DND-41 (cell line): ENCODE measurements at regions not wholly inside any gene's neighbourhood (a gene's known extent, or its start where the extent isn't known, plus 50 kb on each side); places are given as distances from the start of the nearest gene placed in this dataset.
A peak's percentile ranks its signal among the peaks of the same experiment; 100 is the strongest.

Experiments used
- ATAC-seq: fragments of 200-7000 bp; cut with Tn5 transposase; 3 replicates; pipeline ENCODE4 v1.9.1; 2021; ENCODE audit warnings: low read depth; ENCODE audit not compliant: insufficient read depth
- DNase-seq: peaks from one replicate; pipeline ENCODE4 v3.0.0-alpha.2; 2020
- H2AFZ ChIP-seq: 2 replicates; pipeline ENCODE4 v1.6.0; 2012; ENCODE audit warnings: low read depth, low read length
- H3K27ac ChIP-seq: 2 replicates; pipeline ENCODE4 v1.5.1; 2012; ENCODE audit warnings: low read length, inconsistent platforms
- H3K27me3 ChIP-seq: fragments of 200-600 bp; sonication (generic); 2 replicates; pipeline ENCODE4 v1.6.0; 2012; ENCODE audit warnings: low read length, mild to moderate bottlenecking, inconsistent platforms; ENCODE audit not compliant: insufficient read depth, poor library complexity
- H3K36me3 ChIP-seq: 2 replicates; pipeline ENCODE4 v1.5.1; 2012; ENCODE audit warnings: low read length, inconsistent platforms; ENCODE audit not compliant: insufficient read depth
- H3K4me1 ChIP-seq: 2 replicates; pipeline ENCODE4 v1.5.1; 2012; ENCODE audit warnings: mild to moderate bottlenecking, low read length; ENCODE audit not compliant: insufficient read depth
- H3K4me2 ChIP-seq: 2 replicates; pipeline ENCODE4 v1.6.0; 2012; ENCODE audit warnings: mild to moderate bottlenecking, moderate library complexity, low read length, inconsistent platforms; ENCODE audit not compliant: insufficient read depth
- H3K4me3 ChIP-seq, 2 experiments: fragments of 200-600 bp in 1 of 2; shearing (Covaris generic) in 1 of 2; 2 replicates each; pipeline ENCODE4 v1.5.1; 2012 to 2016; ENCODE audit warnings: inconsistent platforms in 2 of 2, low read length in 2 of 2, mild to moderate bottlenecking in 2 of 2, low read depth in 1 of 2, moderate library complexity in 1 of 2
- H3K79me2 ChIP-seq: 2 replicates; pipeline ENCODE4 v1.6.0; 2012; ENCODE audit warnings: low read length, inconsistent platforms; ENCODE audit not compliant: insufficient read depth
- H3K9ac ChIP-seq: 2 replicates; pipeline ENCODE4 v1.6.0; 2012; ENCODE audit warnings: low read depth, mild to moderate bottlenecking, inconsistent platforms, low read length, moderate library complexity
- H3K9me3 ChIP-seq: 2 replicates; pipeline ENCODE4 v1.5.1; 2012; ENCODE audit warnings: low read length, moderate library complexity, mild to moderate bottlenecking, inconsistent platforms; ENCODE audit not compliant: insufficient read depth, severe bottlenecking
- H4K20me1 ChIP-seq: 2 replicates; pipeline ENCODE4 v1.6.0; 2012; ENCODE audit warnings: low read length; ENCODE audit not compliant: insufficient read depth
- CTCF ChIP-seq: IDR thresholded peaks from 2 replicates; pipeline ENCODE4 v1.5.1; 2012; ENCODE audit warnings: borderline replicate concordance, low read length, moderate library complexity, mild to moderate bottlenecking; ENCODE audit not compliant: poor library complexity, severe bottlenecking; ENCODE audit errors: extremely low read depth
- EZH2 ChIP-seq: IDR thresholded peaks from 3 replicates; pipeline ENCODE4 v1.6.1; 2012; ENCODE audit warnings: borderline replicate concordance, low read depth, mild to moderate bottlenecking, moderate library complexity, low read length, inconsistent platforms; ENCODE audit not compliant: severe bottlenecking

- ATAC-seq, result no peak
- Histone ChIP-seq H3K4me2 (no peak overlapping the region), H3K4me3 (no peak overlapping the region), H3K9ac (no peak overlapping the region), H2AFZ (no peak overlapping the region), H3K36me3 (no peaks in the 10 kb centered on the region), H4K20me1 (no peaks in the 10 kb centered on the region), H3K27me3 (no peaks in the 10 kb centered on the region), H3K27ac (no peak overlapping the region), H3K4me1 (peaks cover 8% of the 10 kb centered on the region; the same call in 1 of the 2 replicates), H3K79me2 (no peaks in the 10 kb centered on the region), H3K9me3 (peaks cover 13% of the 10 kb centered on the region)
- no peak for DNase-seq
- TF ChIP-seq CTCF (no peak), EZH2 (no peak)
These were observed 78.3 kb downstream of the POLR1D start for GRCh38 chr13:27699952-27700351.

- no peaks in the 10 kb centered on the region for H3K36me3 ChIP-seq
- no peak for DNase-seq
- no peaks in the 10 kb centered on the region for H3K79me2 ChIP-seq
- H2AFZ ChIP-seq, result no peak overlapping the region
- peaks cover 13% of the 10 kb centered on the region for H3K9me3 ChIP-seq
- H3K4me3 ChIP-seq, result no peak overlapping the region
- peak overlapping the region; percentile 36; the same call in 1 of the 2 replicates for H3K4me2 ChIP-seq
- H4K20me1 ChIP-seq, result no peaks in the 10 kb centered on the region
- peaks cover 9% of the 10 kb centered on the region; the same call in 1 of the 2 replicates for H3K4me1 ChIP-seq
- no peaks in the 10 kb centered on the region for H3K27me3 ChIP-seq
- H3K27ac ChIP-seq, result no peak overlapping the region
- TF ChIP-seq CTCF, result no peak
- no peak for TF ChIP-seq EZH2
- peak; percentile 89 for ATAC-seq
- no peak overlapping the region for H3K9ac ChIP-seq
These were observed 83.0 kb downstream of the POLR1D start for GRCh38 chr13:27704681-27705080.

GRCh38 chr13:27708325-27708724 lies 84.0 kb upstream of the GSX1 start:
- no peak overlapping the region for H3K4me2 ChIP-seq
- no peak overlapping the region for H2AFZ ChIP-seq
- DNase-seq (no peak), ATAC-seq (no peak)
- no peak overlapping the region for H3K4me3 ChIP-seq
- H3K27ac ChIP-seq, result no peak overlapping the region
- H3K36me3 ChIP-seq, result no peaks in the 10 kb centered on the region
- TF ChIP-seq CTCF (no peak), EZH2 (no peak)
- no peaks in the 10 kb centered on the region for H4K20me1 ChIP-seq
- H3K4me1 ChIP-seq, result peaks cover 9% of the 10 kb centered on the region; the same call in 1 of the 2 replicates
- peaks cover 3% of the 10 kb centered on the region for H3K9me3 ChIP-seq
- H3K9ac ChIP-seq, result no peak overlapping the region
- H3K79me2 ChIP-seq, result no peaks in the 10 kb centered on the region
- no peaks in the 10 kb centered on the region for H3K27me3 ChIP-seq

- no peak overlapping the region for H3K27ac ChIP-seq
- no peak overlapping the region for H3K9ac ChIP-seq
- H4K20me1 ChIP-seq, result no peaks in the 10 kb centered on the region
- no peaks in the 10 kb centered on the region for H3K9me3 ChIP-seq
- H2AFZ ChIP-seq, result no peak overlapping the region
- ATAC-seq (no peak), DNase-seq (no peak)
- no peaks in the 10 kb centered on the region for H3K36me3 ChIP-seq
- TF ChIP-seq CTCF (no peak), EZH2 (no peak)
- no peaks in the 10 kb centered on the region for H3K27me3 ChIP-seq
- H3K4me2 ChIP-seq, result no peak overlapping the region
- no peak overlapping the region for H3K4me3 ChIP-seq
- H3K79me2 ChIP-seq, result no peaks in the 10 kb centered on the region
- peaks cover 2% of the 10 kb centered on the region; the same call in 1 of the 2 replicates for H3K4me1 ChIP-seq
These were observed 82.5 kb upstream of the GSX1 start for GRCh38 chr13:27709779-27710178.
